HEK293T (cell line): ENCODE measurements at regions not wholly inside any gene's neighbourhood (a gene's known extent, or its start where the extent isn't known, plus 50 kb on each side); places are given as distances from the start of the nearest gene placed in this dataset.

Experiments used
- ARNT ChIP-seq: fragments of 450-650 bp; IDR thresholded peaks from 2 replicates; pipeline ENCODE4 v1.6.1; 2017; ENCODE audit warnings: mild to moderate bottlenecking
- BHLHE40 ChIP-seq: fragments of 450-650 bp; IDR thresholded peaks from 2 replicates; pipeline ENCODE4 v1.6.1; 2016; ENCODE audit warnings: mild to moderate bottlenecking, moderate library complexity, borderline replicate concordance
- ELF4 ChIP-seq: fragments of 450-650 bp; IDR thresholded peaks from 2 replicates; pipeline ENCODE4 v1.6.1; 2017; ENCODE audit warnings: antibody characterized with exemption
- FOXA1 ChIP-seq: fragments of 450-650 bp; IDR thresholded peaks from 2 replicates; pipeline ENCODE4 v1.6.1; 2016; ENCODE audit warnings: mild to moderate bottlenecking
- FOXK2 ChIP-seq: fragments of 450-650 bp; IDR thresholded peaks from 2 replicates; pipeline ENCODE4 v1.6.1; 2016; ENCODE audit warnings: mild to moderate bottlenecking
- FOXM1 ChIP-seq: fragments of 450-650 bp; IDR thresholded peaks from 2 replicates; pipeline ENCODE4 v1.6.1; 2017; ENCODE audit warnings: mild to moderate bottlenecking, borderline replicate concordance
- HDGF ChIP-seq: fragments of 450-650 bp; IDR thresholded peaks from 2 replicates; pipeline ENCODE4 v1.6.1; 2017; ENCODE audit warnings: antibody characterized with exemption, borderline replicate concordance
- L3MBTL2 ChIP-seq: fragments of 450-650 bp; conservative IDR thresholded peaks from 2 replicates; pipeline ENCODE4 v1.6.1; 2016; ENCODE audit warnings: mild to moderate bottlenecking
- LEF1 ChIP-seq: fragments of 450-650 bp; IDR thresholded peaks from 2 replicates; pipeline ENCODE4 v1.6.1; 2017; ENCODE audit warnings: mild to moderate bottlenecking, borderline replicate concordance
- NFRKB ChIP-seq: fragments of 450-650 bp; IDR thresholded peaks from 2 replicates; pipeline ENCODE4 v1.6.1; 2016; ENCODE audit warnings: mild to moderate bottlenecking, moderate library complexity
- SP1 ChIP-seq: fragments of 450-650 bp; IDR thresholded peaks from 2 replicates; pipeline ENCODE4 v1.6.1; 2017
- SUZ12 ChIP-seq: fragments of 450-650 bp; IDR thresholded peaks from 2 replicates; pipeline ENCODE4 v1.6.1; 2016; ENCODE audit warnings: mild to moderate bottlenecking
- ZNF384 ChIP-seq: fragments of 450-650 bp; IDR thresholded peaks from 2 replicates; pipeline ENCODE4 v1.6.1; 2016
- TF ChIP-seq, protein P1 (sequence below): fragments of 450-650 bp; IDR thresholded peaks from 2 replicates; pipeline ENCODE4 v1.6.1; 2016

DNA sequence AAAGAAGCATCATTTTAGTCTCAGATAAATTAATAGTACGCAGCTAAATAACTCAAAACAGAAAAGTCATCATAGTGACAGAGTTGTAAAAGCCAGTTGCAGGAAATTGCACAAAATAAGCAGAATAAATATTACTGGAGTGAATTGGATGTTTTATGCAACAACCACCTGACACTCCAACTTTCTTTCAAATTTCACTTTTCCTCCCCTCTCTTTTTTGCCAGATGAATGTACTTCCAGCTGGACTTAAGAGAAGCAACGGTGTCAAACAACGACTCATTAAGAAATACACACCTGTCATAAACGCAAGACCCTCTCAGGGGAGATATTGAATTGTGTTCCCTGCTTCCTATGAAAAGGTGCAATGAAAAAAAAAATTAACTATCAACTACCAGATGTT lies 120.2 kb upstream of the HCCS start:
- TF ChIP-seq HDGF (no peak), ELF4 (no peak), NFRKB (no peak), L3MBTL2 (no peak), BHLHE40 (no peak), FOXK2 (no peak), LEF1 (no peak), SUZ12 (no peak), SP1 (no peak), ARNT (no peak), ZNF384 (no peak), FOXA1 (no peak), FOXM1 (no peak)
- TF ChIP-seq, protein P1, sequence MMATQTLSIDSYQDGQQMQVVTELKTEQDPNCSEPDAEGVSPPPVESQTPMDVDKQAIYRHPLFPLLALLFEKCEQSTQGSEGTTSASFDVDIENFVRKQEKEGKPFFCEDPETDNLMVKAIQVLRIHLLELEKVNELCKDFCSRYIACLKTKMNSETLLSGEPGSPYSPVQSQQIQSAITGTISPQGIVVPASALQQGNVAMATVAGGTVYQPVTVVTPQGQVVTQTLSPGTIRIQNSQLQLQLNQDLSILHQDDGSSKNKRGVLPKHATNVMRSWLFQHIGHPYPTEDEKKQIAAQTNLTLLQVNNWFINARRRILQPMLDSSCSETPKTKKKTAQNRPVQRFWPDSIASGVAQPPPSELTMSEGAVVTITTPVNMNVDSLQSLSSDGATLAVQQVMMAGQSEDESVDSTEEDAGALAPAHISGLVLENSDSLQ: no peak
